HepG2 (cell line): ENCODE measurements at regions not wholly inside any gene's neighbourhood (a gene's known extent, or its start where the extent isn't known, plus 50 kb on each side); places are given as distances from the start of the nearest gene placed in this dataset.

ENCODE experiments used
- ATAC-seq: fragments of 200-7000 bp; cut with Tn5 transposase; 3 replicates; pipeline ENCODE4 v1.9.1; 2020; ENCODE audit warnings: mild to moderate bottlenecking, moderate library complexity
- BruUV-seq: library from RNA; stranded (reverse); fragments of 400-500 nt; replicated peaks from 2 replicates; lab custom pipeline; 2021; lab: Mats Ljungman, UMichigan
- CTCF ChIA-PET: fragments of 300-600 bp; formaldehyde crosslinking; extraction: SDS; loops from one replicate; lab custom pipeline; 2021; ENCODE audit warnings: low total read pairs, inconsistent platforms, low intra/inter-chr PET ratio; lab: Yijun Ruan, JAX
- POLR2A ChIA-PET: fragments of 350-600 bp; sonication (Branson Sonifier 250); formaldehyde crosslinking; loops from one replicate; lab custom pipeline; 2020; ENCODE audit warnings: antibody characterized with exemption, inconsistent platforms; lab: Yijun Ruan, JAX
- DNase-seq: peaks from one replicate; pipeline ENCODE4 v3.0.0-alpha.2; 2015; ENCODE audit warnings: low spot score
- FAIRE-seq: peaks from 3 replicates; lab custom pipeline; 2011; peaks lifted over from hg19 to GRCh38; lab: Jason Lieb, UNC
- H2AFZ ChIP-seq: one replicate; pipeline ENCODE4 v1.6.1; 2011; ENCODE audit warnings: low read length, inconsistent platforms
- H3K27ac ChIP-seq: fragments of 300-600 bp; 3 replicates; pipeline ENCODE4 v1.8.0; 2011; ENCODE audit warnings: mixed run types, mild to moderate bottlenecking, mixed read lengths, low read length, inconsistent platforms; ENCODE audit not compliant: insufficient read depth; ENCODE audit errors: extremely low read length
- H3K27me3 ChIP-seq, 2 experiments: fragments of 200-600 bp in 1 of 2; 2 replicates in 1 of 2; 3 replicates in 1 of 2; pipeline versions ENCODE4 v1.6.0 to v1.8.0; 2011; ENCODE audit warnings: low read length in 2 of 2, mild to moderate bottlenecking in 2 of 2, moderate library complexity in 2 of 2, inconsistent platforms in 1 of 2; ENCODE audit not compliant: insufficient read depth in 2 of 2, control insufficient read depth in 1 of 2
- H3K36me3 ChIP-seq, 2 experiments: fragments of 200-600 bp in 1 of 2; replicated peaks in 1 of 2; 2 replicates in 1 of 2; 3 replicates in 1 of 2; pipeline versions ENCODE4 v1.5.1 to v1.8.0; 2011; ENCODE audit warnings: low read length in 2 of 2, inconsistent platforms in 1 of 2; ENCODE audit not compliant: insufficient read depth in 2 of 2, control insufficient read depth in 1 of 2
- H3K4me1 ChIP-seq: 2 replicates; pipeline ENCODE4 v1.5.1; 2012; ENCODE audit warnings: low read length, inconsistent platforms; ENCODE audit not compliant: insufficient read depth
- H3K4me2 ChIP-seq: 2 replicates; pipeline ENCODE4 v1.6.0; 2011; ENCODE audit warnings: low read depth, low read length, inconsistent platforms
- H3K4me3 ChIP-seq, 3 experiments: fragments of 200-600 bp in 1 of 3; sonication (generic), shearing (Covaris generic) in 1 of 3; replicated peaks in 1 of 3; 2 replicates each; pipeline ENCODE4 v1.5.1; 2011 to 2016; ENCODE audit warnings: low read length in 3 of 3, inconsistent platforms in 2 of 3, low read depth in 2 of 3, mild to moderate bottlenecking in 2 of 3, control low read depth in 1 of 3, mixed read lengths in 1 of 3; ENCODE audit not compliant: insufficient read depth in 1 of 3
- H3K79me2 ChIP-seq: one replicate; pipeline ENCODE4 v1.6.1; 2011; ENCODE audit warnings: low read length, inconsistent platforms; ENCODE audit not compliant: insufficient read depth
- H3K9ac ChIP-seq: 2 replicates; pipeline ENCODE4 v1.6.0; 2011; ENCODE audit warnings: mild to moderate bottlenecking, low read depth, low read length, inconsistent platforms; ENCODE audit not compliant: insufficient read depth
- H3K9me3 ChIP-seq: 2 replicates; pipeline ENCODE4 v1.5.1; 2012; ENCODE audit warnings: mild to moderate bottlenecking, low read length
- H4K20me1 ChIP-seq: 2 replicates; pipeline ENCODE4 v1.6.0; 2011; ENCODE audit warnings: inconsistent platforms, mild to moderate bottlenecking, low read length, moderate library complexity; ENCODE audit not compliant: insufficient read depth
- CC2D1A ChIP-seq: sonication (generic); formaldehyde crosslinking; IDR thresholded peaks from 2 replicates; pipeline ENCODE4 v1.8.1; 2023; ENCODE audit warnings: mild to moderate bottlenecking, missing genetic modification reagents
- GRHL1 ChIP-seq: sonication (generic); formaldehyde crosslinking; conservative IDR thresholded peaks from 2 replicates; pipeline ENCODE4 v1.8.0; 2022; ENCODE audit warnings: missing genetic modification reagents
- SUZ12 ChIP-seq: fragments of 150-350 bp; IDR thresholded peaks from 2 replicates; pipeline ENCODE4 v1.6.1; 2014; ENCODE audit warnings: low read depth, low read length
- TOPORS ChIP-seq: sonication (generic); formaldehyde crosslinking; IDR thresholded peaks from 2 replicates; pipeline ENCODE4 v1.8.0; 2023; ENCODE audit warnings: mild to moderate bottlenecking, missing genetic modification reagents
- ZFP36L1 ChIP-seq: sonication (generic); formaldehyde crosslinking; IDR thresholded peaks from 2 replicates; pipeline ENCODE4 v1.8.0; 2022; ENCODE audit warnings: mild to moderate bottlenecking, missing genetic modification reagents, moderate library complexity
- ZNF318 ChIP-seq: sonication (generic); formaldehyde crosslinking; IDR thresholded peaks from 2 replicates; pipeline ENCODE4 v1.4.0; 2020; ENCODE audit warnings: mild to moderate bottlenecking, missing genetic modification reagents
- ZNF44 ChIP-seq: sonication (generic); formaldehyde crosslinking; IDR thresholded peaks from 2 replicates; pipeline ENCODE4 v1.5.1; 2020; ENCODE audit warnings: mild to moderate bottlenecking, missing genetic modification reagents
- WGBS: methylation state at CpG from one replicate; pipeline ENCODE4 v1.1.6; 2017; ENCODE audit warnings: low lambda C conversion rate; 5-methylcytosine and 5-hydroxymethylcytosine counted together
- in situ Hi-C: cut with HindIII; loops from 2 replicates; pipeline ENCODE4 v1.10.0; 2017; ENCODE audit warnings: low pct_unique_long_range_greater_than_20kb; ENCODE audit not compliant: extremely low pct_ligation_motif_present
- intact Hi-C: fragments of 100-400 bp; cut with micrococcal nuclease; formaldehyde crosslinking; loops from one replicate; pipeline ENCODE4 v1.10.0; 2022; ENCODE audit not compliant: unreplicated experiment
- TF ChIP-seq, protein P1 (sequence below): sonication (generic); formaldehyde crosslinking; IDR thresholded peaks from 2 replicates; pipeline ENCODE4 v1.4.0; 2020; ENCODE audit warnings: low read depth, missing genetic modification reagents

DNA sequence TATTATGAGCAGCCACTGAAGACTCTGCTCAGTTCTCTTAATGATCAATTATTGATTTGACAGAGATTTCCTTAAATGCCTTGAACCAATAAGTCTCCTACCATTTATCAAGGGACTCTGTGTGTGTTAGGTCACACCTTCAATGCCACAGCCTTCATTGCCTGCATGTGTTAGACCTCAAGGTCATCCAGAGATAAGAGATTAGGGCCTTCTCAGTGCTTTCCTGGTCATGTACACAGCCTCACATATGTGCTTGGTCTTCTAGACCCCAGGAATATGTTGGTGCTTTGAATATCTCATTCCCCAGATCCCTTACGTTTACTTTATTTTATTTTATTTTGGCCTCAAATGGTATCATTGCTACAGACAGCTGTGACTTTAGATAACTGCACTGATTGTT is 93.0 kb upstream of the CTAGE1 start (continued):
- TF ChIP-seq ZNF318 (no peak), CC2D1A (CRISPR knock-in tag) (no peak)

GRCh38 chr18:22513721-22514481 is 96.2 kb upstream of the CTAGE1 start:
- ChIA-PET POLR2A (no interaction called here), CTCF (no interaction called here)
- no peak overlapping the region for H3K27ac ChIP-seq
- in situ Hi-C loops = no loop called here
- no peak overlapping the region for H3K9ac ChIP-seq
- H3K36me3 ChIP-seq = no peaks in the 10 kb centered on the region
- ATAC-seq (no peak), FAIRE-seq (no peak), DNase-seq (no peak)
- BruUV-seq = no TSS peak
- H3K79me2 ChIP-seq = no peaks in the 10 kb centered on the region
- 17% methylated on average over 4 of the region's 4 CpGs for WGBS
- H3K9me3 ChIP-seq = no peaks in the 10 kb centered on the region
- no peak overlapping the region for H2AFZ ChIP-seq
- no peaks in the 10 kb centered on the region for H4K20me1 ChIP-seq
- no peak overlapping the region for H3K4me2 ChIP-seq
- H3K27me3 ChIP-seq = no peaks in the 10 kb centered on the region; a peak in 1 of 5 replicates
- H3K4me1 ChIP-seq = no peaks in the 10 kb centered on the region
- H3K4me3 ChIP-seq = no peak overlapping the region
- intact Hi-C loops = no loop called here
- TF ChIP-seq, protein P1, sequence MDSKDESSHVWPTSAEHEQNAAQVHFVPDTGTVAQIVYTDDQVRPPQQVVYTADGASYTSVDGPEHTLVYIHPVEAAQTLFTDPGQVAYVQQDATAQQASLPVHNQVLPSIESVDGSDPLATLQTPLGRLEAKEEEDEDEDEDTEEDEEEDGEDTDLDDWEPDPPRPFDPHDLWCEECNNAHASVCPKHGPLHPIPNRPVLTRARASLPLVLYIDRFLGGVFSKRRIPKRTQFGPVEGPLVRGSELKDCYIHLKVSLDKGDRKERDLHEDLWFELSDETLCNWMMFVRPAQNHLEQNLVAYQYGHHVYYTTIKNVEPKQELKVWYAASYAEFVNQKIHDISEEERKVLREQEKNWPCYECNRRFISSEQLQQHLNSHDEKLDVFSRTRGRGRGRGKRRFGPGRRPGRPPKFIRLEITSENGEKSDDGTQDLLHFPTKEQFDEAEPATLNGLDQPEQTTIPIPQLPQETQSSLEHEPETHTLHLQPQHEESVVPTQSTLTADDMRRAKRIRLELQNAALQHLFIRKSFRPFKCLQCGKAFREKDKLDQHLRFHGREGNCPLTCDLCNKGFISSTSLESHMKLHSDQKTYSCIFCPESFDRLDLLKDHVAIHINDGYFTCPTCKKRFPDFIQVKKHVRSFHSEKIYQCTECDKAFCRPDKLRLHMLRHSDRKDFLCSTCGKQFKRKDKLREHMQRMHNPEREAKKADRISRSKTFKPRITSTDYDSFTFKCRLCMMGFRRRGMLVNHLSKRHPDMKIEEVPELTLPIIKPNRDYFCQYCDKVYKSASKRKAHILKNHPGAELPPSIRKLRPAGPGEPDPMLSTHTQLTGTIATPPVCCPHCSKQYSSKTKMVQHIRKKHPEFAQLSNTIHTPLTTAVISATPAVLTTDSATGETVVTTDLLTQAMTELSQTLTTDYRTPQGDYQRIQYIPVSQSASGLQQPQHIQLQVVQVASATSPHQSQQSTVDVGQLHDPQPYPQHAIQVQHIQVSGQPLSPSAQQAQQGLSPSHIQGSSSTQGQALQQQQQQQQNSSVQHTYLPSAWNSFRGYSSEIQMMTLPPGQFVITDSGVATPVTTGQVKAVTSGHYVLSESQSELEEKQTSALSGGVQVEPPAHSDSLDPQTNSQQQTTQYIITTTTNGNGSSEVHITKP = no peak
- no peak for TF ChIP-seq GRHL1 (CRISPR knock-in tag)
- TF ChIP-seq ZFP36L1 (CRISPR knock-in tag) = no peak
- no peak for TF ChIP-seq SUZ12
- TF ChIP-seq TOPORS (CRISPR knock-in tag) = no peak
- TF ChIP-seq ZNF44 (CRISPR knock-in tag) = no peak
